ENCODE measurements at regions not wholly inside any gene's neighbourhood (a gene's known extent, or its start where the extent isn't known, plus 50 kb on each side); places are given as distances from the start of the nearest gene placed in this dataset.

DNA sequence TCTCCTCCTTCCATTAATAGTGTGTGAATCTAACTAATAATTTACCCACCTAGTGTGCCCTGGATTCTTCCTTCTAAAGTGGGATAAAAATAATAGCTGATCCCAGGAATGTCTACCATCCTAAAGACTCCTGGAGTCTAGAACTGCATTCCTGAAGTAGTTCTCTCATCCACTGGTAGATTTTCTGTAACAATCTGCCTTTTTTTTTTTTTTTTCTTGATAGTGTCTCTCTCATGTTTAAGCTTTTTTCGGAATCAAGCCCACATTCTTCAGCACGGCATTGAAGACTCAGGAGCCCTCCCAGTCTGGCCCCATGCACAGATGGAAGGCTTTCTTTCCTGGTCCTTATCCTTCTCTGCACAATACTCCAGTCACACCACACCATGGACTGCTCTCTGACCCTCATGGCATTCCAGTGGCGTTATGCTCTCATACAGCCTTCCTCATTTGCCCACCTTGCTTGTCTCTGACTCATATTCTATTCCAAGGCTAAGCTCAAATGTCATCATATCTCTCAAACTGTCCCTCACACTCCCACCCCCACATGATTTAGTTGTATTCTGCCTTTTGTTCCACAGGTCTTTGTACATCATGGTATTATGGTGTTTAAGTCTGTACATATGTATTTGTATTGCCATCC is 68.7 kb upstream of the FRY start:
- no peak for DNase-seq (ENCODE audit: low read depth)

DNA sequence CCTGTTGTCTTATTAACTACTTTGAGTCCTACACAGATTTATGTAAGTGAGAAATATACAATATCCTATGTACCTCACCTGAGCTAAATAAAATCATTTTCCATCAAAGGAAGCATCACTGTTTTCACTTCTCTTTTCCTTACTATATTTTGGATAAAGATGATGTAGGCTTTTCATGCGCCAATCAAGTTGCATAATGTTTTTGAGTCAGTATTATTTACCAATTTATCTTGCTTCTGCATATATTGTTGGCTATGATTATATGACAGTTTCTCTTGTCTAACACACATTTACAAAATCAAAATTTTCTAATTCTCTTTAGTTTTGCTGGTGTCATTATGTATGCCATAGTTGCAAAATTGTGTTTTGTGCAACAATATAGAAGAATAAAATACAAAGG is 67.9 kb upstream of the FRY start:
- no peak for DNase-seq (ENCODE audit: low read depth)

DNA sequence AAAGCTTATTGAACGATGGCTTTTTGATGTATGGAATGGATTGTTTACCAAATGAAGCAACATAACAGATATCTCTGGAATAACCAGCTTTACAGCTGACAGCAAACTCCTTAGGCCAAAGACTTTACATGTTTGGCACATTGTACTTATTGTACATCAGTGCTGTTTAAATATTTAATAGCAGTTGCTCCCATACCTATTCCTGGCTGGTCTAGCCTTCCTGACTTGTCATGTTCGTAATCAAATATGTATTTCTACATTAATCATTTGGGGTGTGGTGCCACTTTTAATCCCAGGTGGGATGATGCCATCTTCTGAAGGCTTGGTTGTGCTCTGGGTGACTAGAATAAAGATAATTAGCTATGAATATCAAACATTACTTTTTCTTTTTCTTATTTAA is 67.4 kb upstream of the FRY start:
- no peak for DNase-seq (ENCODE audit: low read depth)

DNA sequence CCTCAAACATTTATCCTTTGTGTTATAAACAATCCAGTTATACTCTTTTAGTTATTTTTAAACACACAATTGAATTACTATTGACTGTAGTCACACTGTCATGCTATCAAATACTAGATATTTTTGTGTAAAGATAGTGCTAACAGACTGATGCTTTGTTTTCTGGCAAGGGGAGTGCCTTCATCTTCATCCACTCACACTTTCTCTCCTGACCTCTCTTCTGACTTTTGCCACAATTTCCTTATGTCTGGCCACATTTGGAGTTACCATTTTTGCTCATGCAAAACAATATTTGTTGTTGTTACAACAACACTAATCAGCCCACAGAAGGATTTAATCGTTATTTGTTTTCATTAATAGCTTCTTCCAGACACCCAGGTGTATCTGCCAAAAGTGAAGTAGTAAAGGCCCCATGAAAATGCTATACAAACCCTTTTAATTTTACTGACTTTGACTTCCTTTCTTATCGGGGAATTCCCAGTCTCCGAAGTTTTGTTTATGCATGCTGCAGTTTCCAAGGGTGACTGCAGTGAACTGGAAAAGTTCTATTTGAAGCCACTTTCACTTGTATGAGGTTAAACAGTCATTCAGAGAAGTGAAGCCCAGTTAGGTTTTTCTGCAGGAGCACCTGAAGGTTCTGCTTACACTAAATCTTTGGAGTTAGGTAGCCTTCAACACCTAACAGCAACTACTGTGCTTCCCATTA is 66.1 kb upstream of the FRY start:
- peak; percentile 56 for DNase-seq (ENCODE audit: low read depth)

DNA sequence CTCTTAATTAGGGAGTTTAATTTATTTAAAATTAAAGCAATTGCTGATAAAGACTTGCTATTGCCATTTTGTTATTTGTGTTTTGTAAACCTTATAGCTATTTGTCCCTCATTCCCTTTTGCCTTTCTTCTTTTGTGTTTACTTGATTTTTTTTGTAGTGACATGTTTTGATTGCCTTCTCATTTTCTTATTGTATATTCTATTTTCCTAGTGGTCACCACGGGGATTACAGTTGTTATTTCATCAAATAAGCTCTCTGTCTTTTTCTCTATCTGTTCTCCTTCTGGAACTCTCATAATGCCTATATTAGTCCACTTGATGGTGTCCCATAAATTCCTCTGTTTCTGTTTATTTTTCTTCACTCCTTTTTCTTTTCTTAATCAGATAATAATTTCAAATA is 64.4 kb upstream of the FRY start:
- no peak for DNase-seq (ENCODE audit: low read depth)

DNA sequence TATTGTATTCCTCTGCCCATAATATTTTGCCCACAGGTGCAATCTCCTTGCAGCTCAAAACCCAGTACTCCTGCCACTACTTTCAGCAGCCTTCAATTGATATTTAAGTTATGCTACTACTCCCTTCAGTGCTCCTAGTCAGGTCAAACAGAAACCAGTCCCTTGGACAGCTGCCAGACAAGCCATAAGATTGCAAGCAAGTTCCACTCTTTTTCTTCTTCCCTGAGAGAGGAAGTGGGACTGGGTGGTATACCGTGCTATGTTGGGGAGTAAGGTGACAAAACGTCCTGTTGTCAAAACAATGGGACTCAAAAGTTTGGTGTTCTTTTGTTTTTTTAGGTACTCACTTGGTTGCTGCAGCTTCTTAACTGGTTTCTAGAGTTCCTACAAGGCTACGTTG is 63.1 kb upstream of the FRY start:
- DNase-seq (ENCODE audit: low read depth), result no peak

DNA sequence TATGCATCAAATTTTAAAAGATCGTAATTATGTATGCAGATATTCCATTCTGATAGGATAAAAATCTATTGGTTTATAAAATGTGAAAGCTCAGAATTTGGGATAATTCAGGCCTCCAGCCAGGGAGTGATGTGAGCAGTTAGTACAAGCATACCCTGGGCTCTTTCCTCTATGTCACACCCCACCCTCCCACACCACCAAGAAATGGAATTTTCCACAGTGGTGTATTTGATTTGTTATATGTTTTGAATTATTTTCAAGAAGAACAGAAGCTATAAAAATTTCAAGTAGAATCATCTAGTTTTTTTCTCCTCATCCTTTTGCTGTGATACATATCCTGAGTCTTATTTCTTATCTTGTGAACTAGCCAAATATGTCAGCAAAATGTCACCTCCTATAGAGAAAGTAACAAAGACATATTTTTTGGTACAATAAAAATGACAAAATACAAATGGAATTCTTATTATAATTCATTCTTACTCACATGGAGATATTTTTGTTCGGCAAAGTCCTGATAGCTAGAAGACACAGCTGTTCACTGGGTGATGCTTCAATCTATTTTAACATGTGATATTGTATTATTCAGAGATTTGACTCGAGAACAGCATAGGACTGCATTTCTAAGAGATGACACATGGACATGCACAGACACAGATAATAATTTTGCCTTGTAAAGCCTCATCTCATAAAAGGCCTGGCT is 61.2 kb upstream of the FRY start:
- DNase-seq (ENCODE audit: low read depth), result peak; percentile 42

DNA sequence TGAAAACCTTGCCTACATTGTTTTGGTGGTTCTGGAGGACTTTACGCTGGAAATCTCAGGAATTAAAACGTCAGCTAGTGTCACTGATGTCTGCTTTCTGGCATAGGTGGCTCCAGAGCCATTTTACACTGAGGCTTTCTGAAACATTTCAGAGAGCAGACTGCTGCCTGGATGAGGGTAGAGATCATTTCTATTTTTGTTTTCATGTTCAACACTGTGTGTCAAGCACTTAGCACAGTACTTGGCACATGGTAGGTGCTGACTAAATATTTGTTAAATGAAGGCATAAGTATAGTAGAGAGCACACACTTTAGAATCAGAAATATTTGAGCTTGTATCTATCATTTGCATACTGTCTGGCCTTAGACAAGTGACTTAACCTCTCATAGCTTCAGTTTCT is 59.1 kb upstream of the FRY start:
- DNase-seq (ENCODE audit: low read depth), result no peak

DNA sequence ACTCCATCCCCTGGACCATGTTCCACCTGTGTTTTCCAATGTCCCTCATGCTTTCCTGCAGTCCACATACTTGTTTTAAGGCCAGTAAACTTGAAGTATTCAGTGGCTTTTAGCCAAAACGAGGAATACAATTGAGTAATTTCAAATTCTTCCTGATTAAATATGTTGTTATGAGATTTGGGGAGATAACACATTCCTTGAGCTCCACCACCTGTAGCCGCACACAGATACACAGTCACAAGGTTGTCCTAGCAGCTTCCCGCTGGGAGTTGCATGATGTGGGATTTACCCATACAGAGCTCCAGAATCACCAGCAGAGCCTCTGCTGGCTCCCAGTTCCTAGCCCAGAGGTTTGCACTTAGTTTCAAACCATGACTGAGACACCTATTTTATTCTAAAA is 53.6 kb upstream of the FRY start:
- no peak for DNase-seq (ENCODE audit: low read depth)

DNA sequence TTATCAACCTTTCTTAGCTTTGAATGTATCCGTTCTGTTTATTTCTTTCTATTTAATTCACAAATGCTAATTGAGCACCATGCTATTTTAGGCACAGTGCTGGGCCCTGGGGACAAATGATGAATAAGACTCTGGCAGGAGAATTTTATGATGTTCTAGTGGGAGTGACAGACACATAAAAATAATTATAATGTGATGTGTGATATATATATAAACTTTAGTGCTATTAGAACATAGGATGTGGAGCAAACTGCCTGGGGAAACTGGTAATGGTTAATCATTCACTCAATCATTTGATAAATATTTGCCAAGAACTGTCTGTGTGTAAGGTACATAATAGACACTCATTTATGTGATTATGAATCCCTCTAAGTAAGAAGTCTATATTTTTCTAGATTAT is 50.7 kb upstream of the FRY start:
- no peak for DNase-seq (ENCODE audit: low read depth)

All from fibroblast of gingiva (primary cell).